Hypothalamus (tissue), 51 donors: ENCODE measurements at regions not wholly inside any gene's neighbourhood (a gene's known extent, or its start where the extent isn't known, plus 50 kb on each side); places are given as distances from the start of the nearest gene placed in this dataset.
"Not testable (repeated sequence)": the region's sequence is repeated elsewhere in the genome, so short reads cannot be mapped to it uniquely, and the experiment has no call there.

ENCODE experiments used
- DNase-seq, 51 donors: peaks; one replicate each; lab custom pipeline; 2025; lab: John Stamatoyannopoulos, UW

- DNase-seq = no peak
Measured at GRCh38 chr1:229133811-229134210, 137.1 kb upstream of the RAB4A start.

- not testable (repeated sequence) for DNase-seq
Measured at GRCh38 chr1:229134381-229135217, 136.3 kb upstream of the RAB4A start.

GRCh38 chr1:229135773-229136172, 135.1 kb upstream of the RAB4A start:
- DNase-seq = no peak

- DNase-seq = no peak
Measured at GRCh38 chr1:229136822-229137221, 134.1 kb upstream of the RAB4A start.

GRCh38 chr1:229137271-229137670, 133.6 kb upstream of the RAB4A start:
- DNase-seq = no peak

- DNase-seq = no peak
Measured at GRCh38 chr1:229138058-229138457, 132.9 kb upstream of the RAB4A start.

GRCh38 chr1:229139331-229140118, 131.4 kb upstream of the RAB4A start:
- no peak for DNase-seq

- no peak for DNase-seq
Measured at GRCh38 chr1:229140119-229140396, 130.9 kb upstream of the RAB4A start.

GRCh38 chr1:229141271-229141670, 129.6 kb upstream of the RAB4A start:
- DNase-seq = no peak

GRCh38 chr1:229141689-229142377, 129.1 kb upstream of the RAB4A start:
- DNase-seq = no peak

GRCh38 chr1:229142471-229142870, 128.4 kb upstream of the RAB4A start:
- no peak for DNase-seq

GRCh38 chr1:229146647-229147046, 124.3 kb upstream of the RAB4A start:
- DNase-seq = no peak

GRCh38 chr1:229147072-229147471, 123.8 kb upstream of the RAB4A start:
- DNase-seq = no peak

GRCh38 chr1:229148041-229148671, 122.8 kb upstream of the RAB4A start:
- no peak for DNase-seq

- no peak for DNase-seq
Measured at GRCh38 chr1:229148743-229149142, 122.2 kb upstream of the RAB4A start.

GRCh38 chr1:229149435-229149834, 121.5 kb upstream of the RAB4A start:
- DNase-seq = no peak

GRCh38 chr1:229150518-229150917, 120.4 kb upstream of the RAB4A start:
- no peak for DNase-seq

- not testable (repeated sequence) for DNase-seq
Measured at GRCh38 chr1:229151412-229151811, 119.5 kb upstream of the RAB4A start.

- DNase-seq = no peak
Measured at GRCh38 chr1:229152311-229152710, 118.6 kb upstream of the RAB4A start.

GRCh38 chr1:229153955-229154548, 116.9 kb upstream of the RAB4A start:
- no peak for DNase-seq

GRCh38 chr1:229154811-229155210, 116.1 kb upstream of the RAB4A start:
- DNase-seq = no peak
